Heart right ventricle (tissue), 16 donors: ENCODE measurements at regions not wholly inside any gene's neighbourhood (a gene's known extent, or its start where the extent isn't known, plus 50 kb on each side); places are given as distances from the start of the nearest gene placed in this dataset.

Experiments used
- ATAC-seq, 8 donors: fragments of 200-7000 bp; cut with Tn5 transposase; one replicate each; pipeline ENCODE4 v1.9.1; 2020; ENCODE audit warnings: mild to moderate bottlenecking in 8 of 8, moderate library complexity in 8 of 8, moderate number of reproducible peaks in 1 of 8
- DNase-seq, 2 donors: peaks; one replicate each; pipeline ENCODE4 v3.0.0-alpha.2; 2020
- H3K27ac ChIP-seq, 10 donors: fragments of 200-600 bp; sonication (generic) in 2 of 10; one replicate each; pipeline versions ENCODE4 v1.5.0 to v1.8.0; 2020 to 2022; ENCODE audit warnings: mild to moderate bottlenecking in 3 of 10
- H3K27me3 ChIP-seq, 7 donors: fragments of 200-600 bp; one replicate each; pipeline ENCODE4 v1.8.0; 2021 to 2022; ENCODE audit warnings: mild to moderate bottlenecking in 2 of 7
- H3K36me3 ChIP-seq, 9 donors: fragments of 200-600 bp; sonication (generic) in 1 of 9; one replicate each; pipeline versions ENCODE4 v1.5.0 to v1.8.0; 2020 to 2022; ENCODE audit warnings: mild to moderate bottlenecking in 2 of 9
- H3K4me1 ChIP-seq, 9 donors: fragments of 200-600 bp; sonication (generic) in 1 of 9; one replicate each; pipeline versions ENCODE4 v1.5.0 to v1.8.0; 2020 to 2022; ENCODE audit warnings: mild to moderate bottlenecking in 4 of 9
- H3K4me3 ChIP-seq, 10 donors: fragments of 200-600 bp; sonication (generic) in 2 of 10; one replicate each; pipeline versions ENCODE4 v1.5.0 to v1.8.0; 2020 to 2022; ENCODE audit warnings: mild to moderate bottlenecking in 7 of 10, moderate library complexity in 2 of 10
- H3K9me3 ChIP-seq, 11 donors: fragments of 200-600 bp in 10 of 11; sonication (generic) in 2 of 11; one replicate each; pipeline versions ENCODE4 v1.5.0 to v1.8.0; 2013 to 2022; ENCODE audit warnings: mild to moderate bottlenecking in 2 of 11, control low read depth in 1 of 11, moderate library complexity in 1 of 11
- WGBS, 2 donors: extraction: QIAGEN DNeasy Blood & Tissue Kit; methylation state at CpG; one replicate each; pipeline ENCODE4 v1.1.7; 2013; ENCODE audit warnings: inconsistent platforms in 1 of 2; 5-methylcytosine and 5-hydroxymethylcytosine counted together
- intact Hi-C, 10 donors: fragments of 100-400 bp; cut with DNase I; formaldehyde crosslinking; loops; one replicate each; pipeline versions ENCODE4 v1.11.1 to v1.14.2; 2022
- TF ChIP-seq, protein P1 (sequence below), 9 donors: fragments of 200-600 bp; sonication (generic) in 2 of 9; IDR thresholded peaks; one replicate each; pipeline versions ENCODE4 v1.5.0 to v1.8.0; 2021 to 2022; ENCODE audit warnings: antibody characterized with exemption in 9 of 9, mild to moderate bottlenecking in 5 of 9, moderate library complexity in 1 of 9
- donor health status: Arrhythmogenic right ventricular cardiomyopathy.
- donor health status: ischemic (EF 13 %, LVEDD 7.1; RV severe dilation, severe dysfunction).
- donor health status: healthy with polysubstance abuse.
- donor health status: DM: no; HTN: yes; CAD: no.
- donor health status: DM: no; HTN: no; CAD: no.
- donor health status: ischemic (EF 25% LVEDD 6.9; RV normal size, moderate dysfunction).
- donor health status: ischemic (EF 25% LVEDD 5.7; RV mildly dilated, moderate dysfunction).
- donor health status: healthy.
- donor health status: DM: yes; HTN: yes; CAD: no.
- donor health status: Ischemic cardiomyopathy.
- donor health status: ischemic (EF 35%, LVEDD 5.7; RV mildly dilated, moderate dysfunction).
- donor health status: nonischemic (EF 11% LVEDD 7.7; RV severe dilation, severe dysfunction).
- donor health status: DM: yes; HTN: yes; CAD: no.
- donor health status: PGD.
- donor health status: ischemic (EF 29% LVEDD 5.4; RV normal size, mild dysfunction).
- donor health status: nonischemic (EF 23%, LVEDD 6.1; RV moderate dilation, normal function).

DNA sequence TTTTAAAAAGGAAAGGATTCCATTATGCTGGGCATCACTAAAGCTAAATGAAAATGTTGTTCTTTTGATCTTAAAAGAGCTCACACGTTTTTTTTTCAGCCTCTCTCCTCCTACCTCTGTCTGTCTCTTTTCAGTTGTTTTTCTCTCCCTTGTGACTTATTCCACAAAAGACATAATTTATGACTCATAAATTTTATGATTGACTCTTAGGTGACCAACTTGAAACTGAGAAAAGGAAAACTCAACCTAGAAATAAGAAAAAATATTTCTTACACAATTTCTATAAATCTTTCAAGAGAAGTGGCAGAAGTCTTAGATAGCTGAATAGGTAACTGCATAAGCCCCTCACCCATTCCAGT, 227.7 kb upstream of the DDHD1 start:
- WGBS, 2 donors, result 41 to 43% methylated on average over 1 of the region's 1 CpG
- Histone ChIP-seq H3K4me3 (no peak overlapping the region), H3K9me3 (no peaks in the 10 kb centered on the region), H3K36me3 (no peaks in the 10 kb centered on the region), H3K4me1 (peaks cover 0 to 7% (median 2%) of the 10 kb centered on the region in 9 donors), H3K27ac (no peak overlapping the region), H3K27me3 (no peaks in the 10 kb centered on the region)
- no peak for ATAC-seq
- no peak for DNase-seq
- TF ChIP-seq, protein P1, sequence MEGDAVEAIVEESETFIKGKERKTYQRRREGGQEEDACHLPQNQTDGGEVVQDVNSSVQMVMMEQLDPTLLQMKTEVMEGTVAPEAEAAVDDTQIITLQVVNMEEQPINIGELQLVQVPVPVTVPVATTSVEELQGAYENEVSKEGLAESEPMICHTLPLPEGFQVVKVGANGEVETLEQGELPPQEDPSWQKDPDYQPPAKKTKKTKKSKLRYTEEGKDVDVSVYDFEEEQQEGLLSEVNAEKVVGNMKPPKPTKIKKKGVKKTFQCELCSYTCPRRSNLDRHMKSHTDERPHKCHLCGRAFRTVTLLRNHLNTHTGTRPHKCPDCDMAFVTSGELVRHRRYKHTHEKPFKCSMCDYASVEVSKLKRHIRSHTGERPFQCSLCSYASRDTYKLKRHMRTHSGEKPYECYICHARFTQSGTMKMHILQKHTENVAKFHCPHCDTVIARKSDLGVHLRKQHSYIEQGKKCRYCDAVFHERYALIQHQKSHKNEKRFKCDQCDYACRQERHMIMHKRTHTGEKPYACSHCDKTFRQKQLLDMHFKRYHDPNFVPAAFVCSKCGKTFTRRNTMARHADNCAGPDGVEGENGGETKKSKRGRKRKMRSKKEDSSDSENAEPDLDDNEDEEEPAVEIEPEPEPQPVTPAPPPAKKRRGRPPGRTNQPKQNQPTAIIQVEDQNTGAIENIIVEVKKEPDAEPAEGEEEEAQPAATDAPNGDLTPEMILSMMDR (IDR thresholded peaks at IDR 0.05), result no peak
- intact Hi-C loops, result no loop called here

DNA sequence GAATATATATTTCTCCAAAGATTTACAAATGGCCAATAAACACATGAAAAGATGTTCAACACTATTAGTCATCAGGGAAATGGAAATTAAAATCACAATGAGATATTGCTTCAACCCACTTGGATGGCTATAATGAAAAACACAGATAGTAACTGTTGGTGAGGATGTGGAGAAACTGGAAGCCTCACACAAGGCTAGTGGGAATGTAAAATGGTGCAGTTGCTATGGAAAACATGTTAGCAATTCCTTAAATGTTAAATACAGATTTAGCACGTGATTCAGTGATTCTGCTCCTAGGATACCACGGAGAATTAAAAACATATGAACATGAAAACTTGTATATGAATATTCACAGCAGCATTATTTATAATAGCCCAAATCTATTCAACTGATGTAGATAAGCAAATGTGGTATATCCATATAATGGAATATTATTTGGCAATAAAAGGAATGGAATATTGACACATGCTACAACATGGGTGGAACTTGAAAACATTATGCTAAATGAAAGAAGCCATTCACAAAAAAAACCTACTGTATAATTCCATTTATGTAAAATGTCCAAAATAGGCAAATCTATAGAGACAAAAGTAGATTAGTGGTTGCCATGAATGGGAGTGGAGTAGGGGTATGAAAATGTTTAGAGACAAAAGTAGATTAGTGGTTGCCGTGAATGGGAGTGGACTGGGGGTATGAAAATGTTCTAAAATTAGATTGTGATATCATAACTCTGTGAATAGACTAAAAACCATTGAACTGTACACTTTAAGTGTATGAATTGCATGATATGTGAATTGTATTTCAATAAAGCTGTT, 227.1 kb upstream of the DDHD1 start:
- 65 to 71% methylated on average over 3 of the region's 3 CpGs for WGBS, 2 donors
- TF ChIP-seq, protein P1 (IDR thresholded peaks at IDR 0.05), result no peak

DNA sequence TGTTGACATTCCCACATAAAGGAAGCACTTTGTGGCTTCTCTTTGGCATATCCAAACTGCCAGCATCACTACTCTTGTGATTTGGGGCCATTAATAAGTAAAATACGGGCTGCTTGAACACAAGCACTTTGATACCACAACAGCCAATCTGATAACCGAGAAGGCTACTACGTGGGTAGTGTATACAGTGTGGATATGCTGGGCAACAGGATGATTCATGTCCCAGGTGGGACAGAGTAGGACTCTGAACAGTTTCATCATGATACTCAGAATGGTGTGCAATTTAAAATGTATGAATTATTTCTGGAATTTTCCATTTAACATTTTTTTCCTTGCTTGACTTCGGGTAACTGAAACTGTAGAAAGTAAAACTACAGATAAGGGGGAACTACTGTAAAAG, 225.0 kb upstream of the DDHD1 start:
- H3K27ac ChIP-seq, result no peak overlapping the region
- H3K4me1 ChIP-seq, result peaks cover 0 to 10% (median 6%) of the 10 kb centered on the region in 9 donors
- intact Hi-C loops, result no loop called here
- H3K9me3 ChIP-seq, result no peaks in the 10 kb centered on the region
- DNase-seq (no peak), ATAC-seq (no peak)
- 59 to 60% methylated on average over 4 of the region's 4 CpGs for WGBS, 2 donors
- no peak overlapping the region for H3K4me3 ChIP-seq
- TF ChIP-seq, protein P1 (IDR thresholded peaks at IDR 0.05), result no peak
- no peaks in the 10 kb centered on the region for H3K36me3 ChIP-seq
- no peaks in the 10 kb centered on the region for H3K27me3 ChIP-seq

More for the DNA sequence above, 227.1 kb upstream of the DDHD1 start:
- no peaks in the 10 kb centered on the region for H3K27me3 ChIP-seq
- intact Hi-C loops, result no loop called here
- H3K27ac ChIP-seq, result no peak overlapping the region
- peaks cover 0 to 9% (median 6%) of the 10 kb centered on the region in 9 donors for H3K4me1 ChIP-seq
- H3K36me3 ChIP-seq, result no peaks in the 10 kb centered on the region
- no peak for ATAC-seq
- no peaks in the 10 kb centered on the region for H3K9me3 ChIP-seq
- H3K4me3 ChIP-seq, result no peak overlapping the region
- no peak for DNase-seq

DNA sequence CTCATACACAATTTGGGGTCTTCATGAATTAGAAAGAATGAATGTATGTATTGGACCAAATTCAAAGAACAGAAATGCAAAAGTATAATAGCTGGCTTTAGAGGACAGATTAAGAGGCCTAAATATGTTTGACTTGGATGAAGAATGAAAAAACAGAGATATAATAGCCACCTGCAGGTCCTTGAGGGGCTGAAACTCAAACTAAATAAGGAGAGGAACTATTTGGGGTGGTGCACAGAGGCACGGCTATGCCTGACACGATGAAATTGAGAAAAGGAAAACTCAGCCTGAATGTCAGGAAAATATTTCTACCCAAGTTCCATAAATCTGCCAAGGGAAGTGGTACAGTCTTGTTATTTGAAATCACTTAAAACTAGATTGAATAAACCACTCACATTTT, 222.9 kb upstream of the DDHD1 start:
- WGBS, 2 donors, result 69 to 76% methylated on average over 2 of the region's 2 CpGs
- Histone ChIP-seq H3K36me3 (no peaks in the 10 kb centered on the region), H3K9me3 (no peaks in the 10 kb centered on the region), H3K4me1 (peaks cover 0 to 10% (median 6%) of the 10 kb centered on the region in 9 donors), H3K27me3 (no peaks in the 10 kb centered on the region), H3K4me3 (no peak overlapping the region), H3K27ac (peak overlapping the region in 2 of 10 donors; percentile 49 to 63)
- ATAC-seq (no peak), DNase-seq (no peak)
- TF ChIP-seq, protein P1 (IDR thresholded peaks at IDR 0.05), result no peak
- intact Hi-C loops, result no loop called here
